ENCODE measurements at regions not wholly inside any gene's neighbourhood (a gene's known extent, or its start where the extent isn't known, plus 50 kb on each side); places are given as distances from the start of the nearest gene placed in this dataset.

- DNase-seq (ENCODE audit: low spot score): no peak
Observed at GRCh38 chr7:41633690-41634089, 69.2 kb downstream of the INHBA start.

GRCh38 chr7:41630741-41631140 is 72.1 kb downstream of the INHBA start:
- DNase-seq (ENCODE audit: low spot score): no peak

- DNase-seq (ENCODE audit: low spot score): no peak
Observed at GRCh38 chr7:41629711-41630111, 73.2 kb downstream of the INHBA start.

GRCh38 chr7:41628901-41629300 is 74.0 kb downstream of the INHBA start:
- no peak for DNase-seq (ENCODE audit: low spot score)

- DNase-seq (ENCODE audit: low spot score): no peak
Observed at GRCh38 chr7:41627645-41628298, 75.1 kb downstream of the INHBA start.

- DNase-seq (ENCODE audit: low spot score): no peak
Observed at GRCh38 chr7:41624818-41625217, 78.1 kb downstream of the INHBA start.

GRCh38 chr7:41621953-41622831 is 80.7 kb downstream of the INHBA start:
- no peak for DNase-seq (ENCODE audit: low spot score)

- DNase-seq (ENCODE audit: low spot score): no peak
Observed at GRCh38 chr7:41617987-41618386, 84.9 kb downstream of the INHBA start.

- DNase-seq (ENCODE audit: low spot score): no peak
Observed at GRCh38 chr7:41612798-41613197, 90.1 kb downstream of the INHBA start.

- DNase-seq (ENCODE audit: low spot score): no peak
Observed at GRCh38 chr7:41612386-41612785, 90.5 kb downstream of the INHBA start.

GRCh38 chr7:41608447-41608846 is 94.4 kb downstream of the INHBA start:
- DNase-seq (ENCODE audit: low spot score): no peak

- no peak for DNase-seq (ENCODE audit: low spot score)
Observed at GRCh38 chr7:41603985-41604384, 98.9 kb downstream of the INHBA start.

GRCh38 chr7:41599760-41600159 is 103.1 kb downstream of the INHBA start:
- no peak for DNase-seq (ENCODE audit: low spot score)

- no peak for DNase-seq (ENCODE audit: low spot score)
Observed at GRCh38 chr7:41592794-41593193, 110.1 kb downstream of the INHBA start.

- no peak for DNase-seq (ENCODE audit: low spot score)
Observed at GRCh38 chr7:41592236-41592635, 110.7 kb downstream of the INHBA start.

GRCh38 chr7:41590986-41591385 is 111.9 kb downstream of the INHBA start:
- DNase-seq (ENCODE audit: low spot score): no peak

- DNase-seq (ENCODE audit: low spot score): no peak
Observed at GRCh38 chr7:41588341-41588740, 114.5 kb downstream of the INHBA start.

GRCh38 chr7:41586931-41587640 is 115.8 kb downstream of the INHBA start:
- DNase-seq (ENCODE audit: low spot score): no peak

- no peak for DNase-seq (ENCODE audit: low spot score)
Observed at GRCh38 chr7:41584746-41585145, 118.1 kb downstream of the INHBA start.

GRCh38 chr7:41582116-41582515 is 120.8 kb downstream of the INHBA start:
- DNase-seq (ENCODE audit: low spot score): no peak

- DNase-seq (ENCODE audit: low spot score): no peak
Observed at GRCh38 chr7:41581041-41581440, 121.8 kb downstream of the INHBA start.

Data from mucosa of gallbladder (tissue), 1 donor.